Osteoblast (primary cell): ENCODE measurements at regions not wholly inside any gene's neighbourhood (a gene's known extent, or its start where the extent isn't known, plus 50 kb on each side); places are given as distances from the start of the nearest gene placed in this dataset.

Experiments
- DNase-seq: peaks from one replicate; pipeline ENCODE4 v3.0.0; 2011; ENCODE audit warnings: low spot score, mixed read lengths; ENCODE audit not compliant: insufficient read length; ENCODE audit errors: missing footprints
- H2AFZ ChIP-seq: 2 replicates; pipeline ENCODE4 v1.6.0; 2011; ENCODE audit warnings: mild to moderate bottlenecking, low read length
- H3K27ac ChIP-seq: 2 replicates; pipeline ENCODE4 v1.5.1; 2011; ENCODE audit warnings: mild to moderate bottlenecking, low read depth, low read length, moderate library complexity
- H3K27me3 ChIP-seq: 2 replicates; pipeline ENCODE4 v1.6.0; 2012; ENCODE audit warnings: mild to moderate bottlenecking, control low read depth, inconsistent platforms, low read length, moderate library complexity; ENCODE audit not compliant: insufficient read depth
- H3K36me3 ChIP-seq: 2 replicates; pipeline ENCODE4 v1.5.1; 2011; ENCODE audit warnings: mild to moderate bottlenecking, low read length, control low read depth, moderate library complexity; ENCODE audit not compliant: insufficient read depth
- H3K4me1 ChIP-seq: 2 replicates; pipeline ENCODE4 v1.5.1; 2011; ENCODE audit warnings: mild to moderate bottlenecking, low read length, control low read depth, moderate library complexity; ENCODE audit not compliant: insufficient read depth
- H3K4me2 ChIP-seq: 2 replicates; pipeline ENCODE4 v1.6.0; 2011; ENCODE audit warnings: mild to moderate bottlenecking, low read length; ENCODE audit not compliant: insufficient read depth
- H3K4me3 ChIP-seq: fragments of 200-600 bp; sonication (generic); 3 replicates; pipeline ENCODE4 v1.5.1; 2012; ENCODE audit warnings: mild to moderate bottlenecking, low read length, inconsistent platforms; ENCODE audit not compliant: insufficient read depth
- H3K79me2 ChIP-seq: 2 replicates; pipeline ENCODE4 v1.6.0; 2012; ENCODE audit warnings: mild to moderate bottlenecking, low read length, control low read depth, inconsistent platforms; ENCODE audit not compliant: insufficient read depth
- H3K9me3 ChIP-seq: 2 replicates; pipeline ENCODE4 v1.5.1; 2011; ENCODE audit warnings: low read depth, low read length, control low read depth
- H4K20me1 ChIP-seq: 2 replicates; pipeline ENCODE4 v1.6.0; 2012; ENCODE audit warnings: mild to moderate bottlenecking, low read length, control low read depth; ENCODE audit not compliant: insufficient read depth
- CTCF ChIP-seq: IDR thresholded peaks from 2 replicates; pipeline ENCODE4 v1.5.1; 2011; ENCODE audit warnings: mild to moderate bottlenecking, low read depth, low read length, moderate library complexity; ENCODE audit errors: extremely low read depth

GRCh38 chr11:116170526-116171120, 602.2 kb downstream of the BUD13 start:
- Histone ChIP-seq H2AFZ (no peak overlapping the region), H3K4me2 (no peak overlapping the region), H3K27me3 (no peaks in the 10 kb centered on the region), H3K27ac (no peak overlapping the region), H3K9me3 (no peaks in the 10 kb centered on the region), H3K4me1 (no peaks in the 10 kb centered on the region), H3K4me3 (no peak overlapping the region), H3K36me3 (no peaks in the 10 kb centered on the region), H4K20me1 (no peaks in the 10 kb centered on the region), H3K79me2 (no peaks in the 10 kb centered on the region)
- no peak for TF ChIP-seq CTCF
- no peak for DNase-seq

GRCh38 chr11:116169776-116170175, 603.0 kb downstream of the BUD13 start:
- no peaks in the 10 kb centered on the region for H3K36me3 ChIP-seq
- no peak for TF ChIP-seq CTCF
- H3K4me3 ChIP-seq = no peak overlapping the region
- no peak for DNase-seq
- H3K4me2 ChIP-seq = no peak overlapping the region
- no peaks in the 10 kb centered on the region for H3K4me1 ChIP-seq
- no peaks in the 10 kb centered on the region for H3K27me3 ChIP-seq
- H3K9me3 ChIP-seq = no peaks in the 10 kb centered on the region
- H2AFZ ChIP-seq = no peak overlapping the region
- no peaks in the 10 kb centered on the region for H3K79me2 ChIP-seq
- H3K27ac ChIP-seq = no peak overlapping the region
- no peaks in the 10 kb centered on the region for H4K20me1 ChIP-seq

- Histone ChIP-seq H2AFZ (no peak overlapping the region), H3K4me1 (no peaks in the 10 kb centered on the region), H3K79me2 (no peaks in the 10 kb centered on the region), H3K27me3 (no peaks in the 10 kb centered on the region), H3K27ac (no peak overlapping the region), H3K4me3 (no peak overlapping the region), H3K4me2 (no peak overlapping the region), H3K9me3 (no peaks in the 10 kb centered on the region), H4K20me1 (no peaks in the 10 kb centered on the region), H3K36me3 (no peaks in the 10 kb centered on the region)
- no peak for TF ChIP-seq CTCF
- DNase-seq = no peak
Observed at GRCh38 chr11:116168459-116168787, 604.4 kb downstream of the BUD13 start.

- Histone ChIP-seq H3K27ac (no peak overlapping the region), H4K20me1 (no peaks in the 10 kb centered on the region), H3K27me3 (no peaks in the 10 kb centered on the region), H3K4me3 (no peak overlapping the region), H3K4me1 (no peaks in the 10 kb centered on the region), H3K9me3 (no peaks in the 10 kb centered on the region), H3K4me2 (no peak overlapping the region), H2AFZ (no peak overlapping the region), H3K36me3 (no peaks in the 10 kb centered on the region), H3K79me2 (no peaks in the 10 kb centered on the region)
- no peak for TF ChIP-seq CTCF
- no peak for DNase-seq
Observed at GRCh38 chr11:116167706-116168458, 604.9 kb downstream of the BUD13 start.
